ENCODE measurements at regions not wholly inside any gene's neighbourhood (a gene's known extent, or its start where the extent isn't known, plus 50 kb on each side); places are given as distances from the start of the nearest gene placed in this dataset.
"Not testable (repeated sequence)": the region's sequence is repeated elsewhere in the genome, so short reads cannot be mapped to it uniquely, and the experiment has no call there.

DNA sequence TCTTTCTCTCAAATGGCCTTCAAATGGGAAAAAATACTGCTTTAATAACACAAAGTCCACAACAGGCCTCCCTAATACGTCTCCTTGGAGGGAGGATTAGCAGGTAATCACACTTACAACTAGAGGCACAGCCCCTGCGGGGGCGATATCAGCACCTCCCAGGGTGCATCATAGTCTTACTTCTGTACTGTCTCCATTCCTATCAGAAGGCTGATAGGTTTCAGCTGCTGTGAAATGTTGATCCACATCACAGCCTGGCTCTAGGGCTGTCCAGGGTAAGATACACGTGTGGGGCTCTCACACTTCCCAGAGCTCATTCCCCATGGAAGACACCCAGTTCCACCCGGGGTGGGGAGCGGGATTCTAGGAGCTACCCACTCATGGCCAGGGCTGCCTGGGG, 139.1 kb upstream of the SFSWAP start:
- TF ChIP-seq TARDBP (IDR thresholded peaks at IDR 0.05): no peak
- TF ChIP-seq BHLHE40 (IDR thresholded peaks at IDR 0.05; ENCODE audit: borderline replicate concordance): no peak
- no peak for TF ChIP-seq LEF1 (IDR thresholded peaks at IDR 0.05; ENCODE audit: borderline replicate concordance)
- TF ChIP-seq SP1 (IDR thresholded peaks at IDR 0.05): no peak
- no peak for TF ChIP-seq FOXK2 (IDR thresholded peaks at IDR 0.05)
- no peak for TF ChIP-seq HDGF (IDR thresholded peaks at IDR 0.05; ENCODE audit: borderline replicate concordance)
- DNase-seq (ENCODE audit: extremely low spot score): no peak
- POLR2A ChIA-PET: no interaction called here
- CTCF ChIA-PET: no interaction called here

DNA sequence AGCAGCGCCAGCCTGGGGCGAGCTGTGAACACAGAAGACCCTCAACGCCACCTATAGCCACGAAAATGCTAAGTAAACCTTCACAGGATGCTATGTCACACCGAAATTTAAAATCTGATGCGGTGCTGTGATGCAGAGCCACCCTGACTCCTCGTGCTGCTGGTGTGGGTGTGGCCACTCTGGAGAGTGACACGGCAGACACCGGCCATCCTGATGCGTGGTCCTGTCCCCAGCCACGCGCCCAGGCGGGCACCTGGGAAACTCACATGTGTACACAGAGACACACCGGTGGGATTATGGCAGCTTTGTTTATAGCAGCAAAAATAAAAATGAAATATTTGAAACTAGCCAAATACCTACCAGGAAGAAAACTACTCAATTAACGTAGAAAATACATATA, 138.3 kb upstream of the SFSWAP start:
- ChIA-PET POLR2A (no interaction called here), CTCF (no interaction called here)
- no peak for DNase-seq (ENCODE audit: extremely low spot score)
- TF ChIP-seq BHLHE40 (IDR thresholded peaks at IDR 0.05; ENCODE audit: borderline replicate concordance) (no peak), FOXK2 (IDR thresholded peaks at IDR 0.05) (no peak), FOXA1 (IDR thresholded peaks at IDR 0.05) (no peak), SP1 (IDR thresholded peaks at IDR 0.05) (no peak), L3MBTL2 (conservative IDR thresholded peaks at IDR 0.05) (no peak), CTBP1 (IDR thresholded peaks at IDR 0.05; ENCODE audit: borderline replicate concordance) (no peak), FOXM1 (IDR thresholded peaks at IDR 0.05; ENCODE audit: borderline replicate concordance) (no peak), TARDBP (IDR thresholded peaks at IDR 0.05) (no peak)
- TF ChIP-seq, protein P1, sequence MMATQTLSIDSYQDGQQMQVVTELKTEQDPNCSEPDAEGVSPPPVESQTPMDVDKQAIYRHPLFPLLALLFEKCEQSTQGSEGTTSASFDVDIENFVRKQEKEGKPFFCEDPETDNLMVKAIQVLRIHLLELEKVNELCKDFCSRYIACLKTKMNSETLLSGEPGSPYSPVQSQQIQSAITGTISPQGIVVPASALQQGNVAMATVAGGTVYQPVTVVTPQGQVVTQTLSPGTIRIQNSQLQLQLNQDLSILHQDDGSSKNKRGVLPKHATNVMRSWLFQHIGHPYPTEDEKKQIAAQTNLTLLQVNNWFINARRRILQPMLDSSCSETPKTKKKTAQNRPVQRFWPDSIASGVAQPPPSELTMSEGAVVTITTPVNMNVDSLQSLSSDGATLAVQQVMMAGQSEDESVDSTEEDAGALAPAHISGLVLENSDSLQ (IDR thresholded peaks at IDR 0.05): no peak

DNA sequence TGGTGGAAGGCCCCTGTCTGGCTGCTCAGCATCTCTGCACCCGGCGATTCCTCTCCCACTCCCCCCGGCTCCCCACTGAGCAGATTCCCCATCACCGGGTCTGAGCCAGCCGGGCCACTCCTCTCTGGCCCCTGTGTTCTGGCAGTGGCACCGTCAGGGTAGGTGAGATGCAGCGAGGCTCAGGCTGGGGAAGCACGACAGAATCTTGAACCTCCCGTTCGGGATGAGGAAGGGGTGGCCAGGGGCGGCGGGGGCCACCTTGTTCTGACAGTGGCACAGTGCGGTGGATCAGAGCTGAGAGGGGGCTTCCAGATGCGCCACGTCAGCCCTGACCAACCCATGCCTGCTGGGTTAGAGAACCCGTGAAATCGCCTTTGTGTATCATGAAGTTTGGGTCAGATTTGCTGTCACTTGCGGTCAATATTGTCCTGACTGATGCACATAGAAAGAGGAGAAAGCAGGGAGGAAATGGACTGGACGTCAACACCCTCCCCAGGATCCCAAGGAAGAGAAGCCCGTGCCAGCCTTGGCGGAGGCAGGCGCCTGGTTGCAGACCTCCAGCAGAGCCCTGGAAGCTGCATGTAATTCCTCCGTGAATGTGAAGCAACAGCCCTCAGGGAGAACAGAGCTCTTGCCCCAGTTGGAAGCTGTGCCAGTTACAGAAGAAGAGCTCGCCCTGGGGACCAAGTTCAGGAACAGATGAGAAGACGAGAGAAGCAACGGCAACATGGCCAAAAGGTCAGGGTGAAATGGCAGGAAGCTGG, 137.1 kb upstream of the SFSWAP start:
- no peak for DNase-seq (ENCODE audit: extremely low spot score)
- ChIA-PET CTCF (no interaction called here), POLR2A (no interaction called here)
- TF ChIP-seq, protein P1 (IDR thresholded peaks at IDR 0.05): no peak
- TF ChIP-seq NFRKB (IDR thresholded peaks at IDR 0.05): no peak
- no peak for TF ChIP-seq ZNF384 (IDR thresholded peaks at IDR 0.05)
- no peak for TF ChIP-seq SUZ12 (IDR thresholded peaks at IDR 0.05)

DNA sequence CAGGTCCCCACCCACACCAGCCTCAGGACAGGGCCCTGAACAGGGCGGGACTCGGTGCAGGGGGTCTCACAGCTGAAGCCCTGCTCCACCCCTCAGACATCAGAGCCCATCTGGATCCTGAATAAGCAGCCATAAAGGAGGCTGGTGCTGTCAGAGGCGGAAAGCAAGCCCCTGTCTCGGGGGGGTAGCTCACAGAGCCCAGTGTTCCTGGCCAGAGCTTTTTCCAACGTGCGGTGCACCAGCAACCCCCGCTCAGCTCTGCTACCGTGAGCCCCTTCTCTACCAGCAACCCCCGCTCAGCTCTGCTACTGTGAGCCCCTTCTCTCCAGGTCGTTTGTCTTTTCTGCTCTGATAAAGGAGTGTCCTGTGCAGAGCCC, 136.5 kb upstream of the SFSWAP start:
- POLR2A ChIA-PET: no interaction called here
- no peak for TF ChIP-seq CTBP1 (IDR thresholded peaks at IDR 0.05; ENCODE audit: borderline replicate concordance)
- TF ChIP-seq LEF1 (IDR thresholded peaks at IDR 0.05; ENCODE audit: borderline replicate concordance): no peak
- TF ChIP-seq, protein P1 (IDR thresholded peaks at IDR 0.05): no peak
- no peak for TF ChIP-seq FOXM1 (IDR thresholded peaks at IDR 0.05; ENCODE audit: borderline replicate concordance)
- CTCF ChIA-PET: no interaction called here
- DNase-seq (ENCODE audit: extremely low spot score): no peak

DNA sequence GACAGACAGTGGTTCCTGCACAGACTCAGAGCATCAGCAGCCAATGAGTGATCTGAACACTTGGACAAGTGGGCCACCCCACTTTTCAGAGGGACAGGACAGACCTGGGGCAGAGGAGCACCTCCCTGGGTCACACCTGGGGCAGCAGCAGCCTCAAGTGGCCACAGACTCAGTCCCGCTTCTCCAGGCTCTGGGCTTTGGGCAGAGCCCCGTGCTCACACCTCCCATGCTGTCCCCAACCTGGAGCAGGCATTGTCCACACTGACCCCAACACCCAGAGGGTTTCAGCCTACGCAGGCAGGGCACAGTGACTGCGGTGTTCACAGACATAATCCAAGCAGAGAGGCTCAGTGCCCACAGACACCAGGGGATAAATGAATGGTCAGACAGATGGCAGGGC, 135.5 kb upstream of the SFSWAP start:
- POLR2A ChIA-PET: no interaction called here
- TF ChIP-seq LEF1 (IDR thresholded peaks at IDR 0.05; ENCODE audit: borderline replicate concordance) (no peak), ARNT (IDR thresholded peaks at IDR 0.05) (no peak), SP1 (IDR thresholded peaks at IDR 0.05) (no peak), CTBP1 (IDR thresholded peaks at IDR 0.05; ENCODE audit: borderline replicate concordance) (no peak), FOXK2 (IDR thresholded peaks at IDR 0.05) (no peak), FOXM1 (IDR thresholded peaks at IDR 0.05; ENCODE audit: borderline replicate concordance) (no peak), HDGF (IDR thresholded peaks at IDR 0.05; ENCODE audit: borderline replicate concordance) (no peak)
- CTCF ChIA-PET: no interaction called here
- no peak for DNase-seq (ENCODE audit: extremely low spot score)

DNA sequence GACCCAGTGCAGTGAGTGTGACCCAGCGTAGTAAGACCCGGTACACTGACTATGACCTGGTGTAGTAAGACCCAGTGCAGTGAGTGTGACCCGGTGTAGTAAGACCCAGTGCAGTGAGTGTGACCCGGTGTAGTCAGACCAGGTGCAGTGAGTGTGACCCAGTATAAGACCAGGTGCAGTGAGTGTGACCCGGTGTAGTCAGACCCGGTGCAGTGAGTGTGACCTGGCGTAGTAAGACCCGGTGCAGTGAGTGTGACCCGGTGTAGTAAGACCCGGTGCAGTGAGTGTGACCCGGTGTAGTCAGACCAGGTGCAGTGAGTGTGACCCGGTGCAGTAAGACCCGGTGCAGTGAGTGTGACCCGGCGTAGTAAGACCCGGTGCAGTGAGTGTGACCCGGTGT, 134.2 kb upstream of the SFSWAP start:
- POLR2A ChIA-PET; CTCF ChIA-PET; DNase-seq (ENCODE audit: extremely low spot score): not testable (repeated sequence)

DNA sequence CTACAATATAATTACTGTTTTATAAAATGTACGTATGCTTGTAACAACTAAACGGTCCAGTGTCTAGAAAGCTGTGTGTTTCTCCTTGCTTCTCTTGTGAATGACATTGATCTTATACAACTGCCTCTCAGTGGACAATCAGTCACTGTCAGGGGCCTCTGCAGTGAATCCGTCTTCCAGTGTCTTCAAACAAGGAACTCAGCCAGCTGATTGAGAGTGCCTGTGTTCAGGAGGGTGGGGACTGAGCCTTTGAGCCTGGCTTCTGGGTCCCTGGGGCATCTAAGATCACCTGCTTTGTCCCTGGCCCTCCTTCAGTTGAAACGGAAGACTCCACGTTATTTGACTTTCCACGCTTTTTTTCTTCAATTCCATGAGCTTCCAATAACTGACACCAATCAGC, 133.1 kb upstream of the SFSWAP start:
- TF ChIP-seq FOXK2 (IDR thresholded peaks at IDR 0.05) (no peak), ELF4 (IDR thresholded peaks at IDR 0.05) (no peak), ARNT (IDR thresholded peaks at IDR 0.05) (no peak), SP1 (IDR thresholded peaks at IDR 0.05) (no peak), HDGF (IDR thresholded peaks at IDR 0.05; ENCODE audit: borderline replicate concordance) (no peak), BHLHE40 (IDR thresholded peaks at IDR 0.05; ENCODE audit: borderline replicate concordance) (no peak), ZNF384 (IDR thresholded peaks at IDR 0.05) (no peak), CTBP1 (IDR thresholded peaks at IDR 0.05; ENCODE audit: borderline replicate concordance) (no peak), LEF1 (IDR thresholded peaks at IDR 0.05; ENCODE audit: borderline replicate concordance) (no peak), TARDBP (IDR thresholded peaks at IDR 0.05) (no peak), SUZ12 (IDR thresholded peaks at IDR 0.05) (no peak), FOXM1 (IDR thresholded peaks at IDR 0.05; ENCODE audit: borderline replicate concordance) (no peak), FOXA1 (IDR thresholded peaks at IDR 0.05) (no peak), NFRKB (IDR thresholded peaks at IDR 0.05) (no peak), L3MBTL2 (conservative IDR thresholded peaks at IDR 0.05) (no peak)
- TF ChIP-seq, protein P1 (IDR thresholded peaks at IDR 0.05): no peak
- POLR2A ChIA-PET: no interaction called here
- DNase-seq (ENCODE audit: extremely low spot score): no peak
- CTCF ChIA-PET: no interaction called here
